ENCODE measurements at regions not wholly inside any gene's neighbourhood (a gene's known extent, or its start where the extent isn't known, plus 50 kb on each side); places are given as distances from the start of the nearest gene placed in this dataset.

- DNase-seq (ENCODE audit: low read depth in 2 of 3, low spot score in 1 of 3), result no peak
Measured at GRCh38 chr14:85191986-85192385, 338.0 kb upstream of the FLRT2 start.

GRCh38 chr14:85195872-85196477, 334.0 kb upstream of the FLRT2 start:
- DNase-seq (ENCODE audit: low read depth in 2 of 3, low spot score in 1 of 3), result no peak

GRCh38 chr14:85198001-85198400, 331.9 kb upstream of the FLRT2 start:
- no peak for DNase-seq (ENCODE audit: low read depth in 2 of 3, low spot score in 1 of 3)

- DNase-seq (ENCODE audit: low read depth in 2 of 3, low spot score in 1 of 3), result no peak
Measured at GRCh38 chr14:85205875-85206274, 324.1 kb upstream of the FLRT2 start.

- DNase-seq (ENCODE audit: low read depth in 2 of 3, low spot score in 1 of 3), result no peak
Measured at GRCh38 chr14:85214471-85214870, 315.5 kb upstream of the FLRT2 start.

GRCh38 chr14:85217412-85217811, 312.5 kb upstream of the FLRT2 start:
- no peak for DNase-seq (ENCODE audit: low read depth in 2 of 3, low spot score in 1 of 3)

- no peak for DNase-seq (ENCODE audit: low read depth in 2 of 3, low spot score in 1 of 3)
Measured at GRCh38 chr14:85218982-85219381, 311.0 kb upstream of the FLRT2 start.

- DNase-seq (ENCODE audit: low read depth in 2 of 3, low spot score in 1 of 3), result no peak
Measured at GRCh38 chr14:85221832-85222231, 308.1 kb upstream of the FLRT2 start.

- DNase-seq (ENCODE audit: low read depth in 2 of 3, low spot score in 1 of 3), result no peak
Measured at GRCh38 chr14:85222341-85222740, 307.6 kb upstream of the FLRT2 start.

GRCh38 chr14:85223667-85224066, 306.3 kb upstream of the FLRT2 start:
- DNase-seq (ENCODE audit: low read depth in 2 of 3, low spot score in 1 of 3), result no peak

GRCh38 chr14:85224241-85224640, 305.7 kb upstream of the FLRT2 start:
- DNase-seq (ENCODE audit: low read depth in 2 of 3, low spot score in 1 of 3), result no peak

GRCh38 chr14:85233756-85234155, 296.2 kb upstream of the FLRT2 start:
- no peak for DNase-seq (ENCODE audit: low read depth in 2 of 3, low spot score in 1 of 3)

- DNase-seq (ENCODE audit: low read depth in 2 of 3, low spot score in 1 of 3), result no peak
Measured at GRCh38 chr14:85234156-85235025, 295.6 kb upstream of the FLRT2 start.

- DNase-seq (ENCODE audit: low read depth in 2 of 3, low spot score in 1 of 3), result no peak
Measured at GRCh38 chr14:85235868-85236267, 294.1 kb upstream of the FLRT2 start.

GRCh38 chr14:85236296-85236695, 293.6 kb upstream of the FLRT2 start:
- DNase-seq (ENCODE audit: low read depth in 2 of 3, low spot score in 1 of 3), result no peak

- no peak for DNase-seq (ENCODE audit: low read depth in 2 of 3, low spot score in 1 of 3)
Measured at GRCh38 chr14:85239791-85240190, 290.2 kb upstream of the FLRT2 start.

GRCh38 chr14:85241022-85241855, 288.7 kb upstream of the FLRT2 start:
- DNase-seq (ENCODE audit: low read depth in 2 of 3, low spot score in 1 of 3), result no peak

- DNase-seq (ENCODE audit: low read depth in 2 of 3, low spot score in 1 of 3), result no peak
Measured at GRCh38 chr14:85242666-85243065, 287.3 kb upstream of the FLRT2 start.

- DNase-seq (ENCODE audit: low read depth in 2 of 3, low spot score in 1 of 3), result no peak
Measured at GRCh38 chr14:85243321-85243720, 286.6 kb upstream of the FLRT2 start.

GRCh38 chr14:85247071-85247470, 282.9 kb upstream of the FLRT2 start:
- no peak for DNase-seq (ENCODE audit: low read depth in 2 of 3, low spot score in 1 of 3)

- no peak for DNase-seq (ENCODE audit: low read depth in 2 of 3, low spot score in 1 of 3)
Measured at GRCh38 chr14:85248881-85249635, 280.9 kb upstream of the FLRT2 start.
